ENCODE measurements at regions not wholly inside any gene's neighbourhood (a gene's known extent, or its start where the extent isn't known, plus 50 kb on each side); places are given as distances from the start of the nearest gene placed in this dataset.

DNA sequence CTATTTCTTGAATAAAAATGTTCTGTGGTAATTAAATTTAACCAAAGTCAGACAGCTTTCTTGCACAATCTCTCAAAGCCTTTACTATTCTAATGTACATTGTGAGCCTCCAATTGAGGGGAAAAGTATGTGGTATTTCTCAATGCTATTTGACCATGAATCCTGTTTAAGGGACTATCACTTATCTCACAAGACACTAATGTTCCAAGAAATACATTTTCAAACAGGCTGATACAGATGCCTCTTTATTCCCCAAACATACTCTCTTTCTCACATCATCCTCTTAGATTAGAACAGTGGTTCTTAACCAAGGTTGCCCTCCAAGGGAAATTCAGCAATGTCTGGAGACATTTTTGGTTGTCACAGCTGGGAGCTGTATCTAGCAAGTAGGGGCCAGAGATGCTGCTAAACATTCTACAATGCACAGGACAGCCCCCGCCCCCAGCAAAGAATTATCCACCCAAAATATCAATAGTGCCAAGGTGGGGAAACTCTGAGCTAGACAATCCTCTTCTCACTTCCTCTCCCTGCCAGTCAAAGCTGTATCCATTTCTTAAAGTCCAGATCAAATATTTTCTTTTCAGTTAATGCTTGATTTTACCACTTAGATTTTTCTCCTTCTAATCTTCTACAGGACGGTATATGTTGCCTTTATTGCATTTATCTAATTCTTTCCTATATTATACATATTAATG, 129.2 kb upstream of the TRIM2 start:
- Histone ChIP-seq H3K23me2 (ENCODE audit: insufficient read length, low read depth, low read length, poor library complexity, severe bottlenecking) (no peaks in the 10 kb centered on the region), H3K79me1 (ENCODE audit: insufficient read depth, low read depth, low read length, poor library complexity, severe bottlenecking) (no peaks in the 10 kb centered on the region), H4K8ac (replicated peaks; ENCODE audit: insufficient read length, low read depth, low read length) (no peak overlapping the region), H3K23ac (ENCODE audit: insufficient read length, low read depth, low read length) (no peak overlapping the region), H3K4me1 (ENCODE audit: insufficient read depth, low read length) (no peaks in the 10 kb centered on the region), H3K18ac (ENCODE audit: insufficient read length, low read depth, low read length) (no peak overlapping the region), H3K56ac (ENCODE audit: insufficient read length, low read depth, low read length) (no peak overlapping the region), H3K79me2 (ENCODE audit: insufficient read depth, low read length) (no peaks in the 10 kb centered on the region), H2BK12ac (ENCODE audit: insufficient read length, low read depth, low read length) (no peak overlapping the region), H3K27ac (ENCODE audit: insufficient read length, low read depth, low read length) (no peak overlapping the region), H3K14ac (ENCODE audit: insufficient read depth, low read length) (no peak overlapping the region), H2AFZ (ENCODE audit: low read length) (no peak overlapping the region), H4K91ac (ENCODE audit: insufficient read length, low read depth, low read length) (no peak overlapping the region), H3K9me3 (ENCODE audit: control insufficient read depth, low read depth, low read length) (no peaks in the 10 kb centered on the region), H2BK15ac (ENCODE audit: low read depth, low read length) (no peak overlapping the region), H2BK5ac (ENCODE audit: insufficient read length, low read length) (no peak overlapping the region), H3K27me3 (ENCODE audit: insufficient read depth, low read length) (no peaks in the 10 kb centered on the region), H2BK120ac (ENCODE audit: low read depth, low read length, poor library complexity, severe bottlenecking) (no peak overlapping the region), H3K4ac (ENCODE audit: low read depth, low read length) (no peak overlapping the region), H3K9ac (ENCODE audit: extremely low read depth, insufficient read length, low read length) (no peak overlapping the region), H4K5ac (ENCODE audit: insufficient read length, low read depth, low read length) (no peak overlapping the region), H3K4me2 (ENCODE audit: insufficient read depth, insufficient read length, low read length) (no peak overlapping the region), H4K20me1 (ENCODE audit: control insufficient read depth, insufficient read depth, insufficient read length) (no peaks in the 10 kb centered on the region), H3T11ph (ENCODE audit: low read length) (no peak overlapping the region), H2BK20ac (ENCODE audit: low read depth, low read length, poor library complexity, severe bottlenecking) (no peak overlapping the region), H2AK5ac (ENCODE audit: insufficient read length, low read length) (no peak overlapping the region)
- Mint-ChIP-seq H3K9me3 (peaks cover 0 to 4% of the 10 kb centered on the region in 2 experiments; a peak in 2 of 5 replicates), H3K36me3 (ENCODE audit: insufficient read depth in 1 of 3, low read depth in 3 of 3) (peaks cover 4 to 8% (median 4%) of the 10 kb centered on the region in 3 experiments; a peak in 4 of 7 replicates), H3K4me1 (peaks cover 25 to 28% of the 10 kb centered on the region in 2 experiments), H3K27me3 (ENCODE audit: low read depth) (no peaks in the 10 kb centered on the region), H3K4me3 (no peak overlapping the region), H3K27ac (no peak overlapping the region)
- DNase-seq, result no peak
- TF ChIP-seq, protein P1, sequence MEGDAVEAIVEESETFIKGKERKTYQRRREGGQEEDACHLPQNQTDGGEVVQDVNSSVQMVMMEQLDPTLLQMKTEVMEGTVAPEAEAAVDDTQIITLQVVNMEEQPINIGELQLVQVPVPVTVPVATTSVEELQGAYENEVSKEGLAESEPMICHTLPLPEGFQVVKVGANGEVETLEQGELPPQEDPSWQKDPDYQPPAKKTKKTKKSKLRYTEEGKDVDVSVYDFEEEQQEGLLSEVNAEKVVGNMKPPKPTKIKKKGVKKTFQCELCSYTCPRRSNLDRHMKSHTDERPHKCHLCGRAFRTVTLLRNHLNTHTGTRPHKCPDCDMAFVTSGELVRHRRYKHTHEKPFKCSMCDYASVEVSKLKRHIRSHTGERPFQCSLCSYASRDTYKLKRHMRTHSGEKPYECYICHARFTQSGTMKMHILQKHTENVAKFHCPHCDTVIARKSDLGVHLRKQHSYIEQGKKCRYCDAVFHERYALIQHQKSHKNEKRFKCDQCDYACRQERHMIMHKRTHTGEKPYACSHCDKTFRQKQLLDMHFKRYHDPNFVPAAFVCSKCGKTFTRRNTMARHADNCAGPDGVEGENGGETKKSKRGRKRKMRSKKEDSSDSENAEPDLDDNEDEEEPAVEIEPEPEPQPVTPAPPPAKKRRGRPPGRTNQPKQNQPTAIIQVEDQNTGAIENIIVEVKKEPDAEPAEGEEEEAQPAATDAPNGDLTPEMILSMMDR (conservative IDR thresholded peaks at IDR 0.05), result no peak
- no CpG with 5 or more reads among the region's 2 CpGs for WGBS (ENCODE audit: extremely low coverage, insufficient read length, low lambda C conversion rate)

Measured in H9 (cell line).